ENCODE measurements at regions not wholly inside any gene's neighbourhood (a gene's known extent, or its start where the extent isn't known, plus 50 kb on each side); places are given as distances from the start of the nearest gene placed in this dataset.

DNA sequence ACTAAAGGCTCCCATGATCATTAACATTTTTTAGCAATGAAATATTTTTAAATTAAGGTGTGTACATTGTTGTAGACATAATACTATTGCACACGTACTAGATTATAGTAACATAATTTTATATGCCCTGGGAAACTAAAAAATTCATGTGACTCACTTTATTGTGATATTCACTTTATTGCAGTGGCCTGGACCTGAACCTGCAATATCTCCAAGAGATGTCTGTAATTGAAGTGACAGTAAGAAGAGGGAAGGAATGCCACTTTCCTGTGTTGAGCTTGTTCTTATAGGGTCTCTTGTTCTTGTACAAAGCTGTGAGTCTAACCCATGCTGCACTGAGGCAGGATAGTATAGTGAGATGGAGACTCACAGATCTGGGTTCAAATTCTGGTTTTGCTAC is 66.9 kb upstream of the USP24 start:
- no peak for DNase-seq

- DNase-seq, result no peak
Measured at GRCh38 chr1:55280731-55281130, 65.6 kb upstream of the USP24 start.

DNA sequence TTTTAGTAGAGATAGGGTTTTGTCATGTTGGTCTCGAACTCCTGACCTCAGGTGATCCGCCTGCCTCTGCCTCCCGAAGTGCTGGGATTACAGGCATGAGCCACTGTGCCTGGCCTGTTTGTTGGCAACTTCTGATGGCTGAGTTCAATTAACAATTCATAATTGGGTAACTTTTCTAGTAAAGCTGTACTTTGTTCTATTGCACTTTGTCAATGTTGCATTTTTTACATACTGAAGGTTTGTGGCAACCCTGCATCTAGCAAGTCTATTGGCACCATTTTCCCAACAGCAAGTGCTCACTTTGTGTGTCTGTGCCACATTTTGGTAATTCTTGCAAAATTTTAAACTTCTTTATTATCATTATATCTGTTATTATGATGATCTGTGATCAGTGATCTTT is 64.5 kb upstream of the USP24 start:
- no peak for DNase-seq

DNA sequence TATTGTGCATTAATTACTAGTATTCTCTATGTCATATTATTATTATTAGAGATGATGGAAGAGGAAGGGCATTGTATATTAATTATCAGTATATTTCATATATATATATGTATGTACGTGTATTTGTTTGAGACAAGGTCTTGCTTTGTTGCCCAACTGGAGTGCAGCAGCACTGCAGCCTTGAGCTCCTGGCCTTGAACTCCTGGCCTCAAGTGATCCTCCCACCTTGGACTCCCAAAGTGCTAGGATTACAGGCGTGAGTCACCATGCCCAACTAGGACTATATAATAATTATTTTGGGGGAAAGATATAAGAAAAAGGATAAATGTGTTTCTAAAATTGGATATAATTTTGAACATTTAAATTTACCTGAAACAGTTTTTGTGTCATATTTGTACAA is 63.2 kb upstream of the USP24 start:
- DNase-seq, result no peak

DNA sequence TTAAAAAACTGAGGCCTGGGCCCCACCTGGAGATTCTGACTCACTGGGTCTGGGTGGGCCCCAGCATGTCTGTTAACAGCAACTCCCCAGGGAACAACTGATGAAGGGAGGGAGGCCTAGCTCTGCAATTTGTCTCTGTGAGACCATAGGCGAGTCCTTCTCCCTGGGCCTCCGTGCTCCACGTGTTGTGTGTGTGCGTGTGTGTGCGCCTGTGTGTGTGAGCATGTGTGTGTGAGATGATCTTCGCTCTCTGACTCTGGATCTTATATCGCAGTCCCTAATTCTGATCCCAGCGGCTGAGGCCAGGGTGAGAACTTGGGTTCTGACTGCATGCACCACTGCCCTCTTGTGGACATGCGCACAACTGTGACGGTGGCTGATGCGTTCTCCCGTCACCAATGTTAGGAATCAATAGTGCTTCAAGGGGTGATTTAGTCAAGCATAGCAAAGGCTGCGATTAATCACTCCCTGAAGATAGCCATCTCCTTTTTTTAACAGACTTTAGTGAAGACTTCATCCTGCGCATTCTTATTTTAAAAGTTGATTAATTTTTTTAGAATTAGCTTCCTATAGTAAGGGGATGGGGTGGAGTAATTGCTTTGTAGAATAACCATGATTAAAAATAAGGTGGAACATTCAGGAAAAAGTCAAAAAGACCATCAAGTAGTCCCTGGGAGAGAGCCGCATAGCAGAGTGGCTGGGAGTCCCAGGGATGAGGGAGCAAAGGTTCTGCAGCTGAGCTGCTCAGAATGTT is 62.4 kb upstream of the USP24 start:
- DNase-seq, result peak in 12 of 14 donors; percentile 21 to 76 (median 55)

DNA sequence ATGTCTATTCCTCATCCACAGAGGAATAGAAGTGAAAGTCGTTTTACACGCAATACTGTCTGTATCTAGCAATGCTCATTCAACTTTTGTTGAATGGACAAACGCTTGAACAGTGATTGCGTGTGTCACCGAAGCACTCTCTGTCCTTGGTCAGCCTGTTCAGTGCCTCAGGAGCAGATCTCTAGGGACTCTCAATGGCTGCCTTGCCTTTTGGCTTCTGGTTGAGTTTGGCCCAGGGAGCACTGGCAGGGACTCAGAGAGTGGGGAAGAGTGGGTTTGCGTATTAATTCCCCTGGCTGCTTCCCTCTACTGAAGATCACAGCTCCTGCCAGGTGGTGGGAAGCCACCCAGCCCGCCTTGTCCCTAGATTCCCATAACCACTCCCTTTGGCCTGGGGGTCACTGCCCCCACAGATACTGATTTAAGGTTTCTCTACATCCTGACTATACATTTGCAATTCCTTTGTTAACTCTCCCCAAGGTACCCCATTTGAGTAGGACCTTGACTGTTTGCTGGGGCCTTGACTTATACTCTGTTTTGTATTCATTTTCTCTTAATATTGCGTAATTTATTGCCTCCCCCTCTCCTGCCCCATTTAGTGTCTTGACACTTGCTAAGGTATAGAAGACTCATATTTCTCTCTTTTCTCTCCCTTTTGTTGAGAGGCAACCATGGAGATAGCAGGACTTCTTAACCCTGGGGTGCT is 61.7 kb upstream of the USP24 start:
- DNase-seq, result peak in 6 of 14 donors; percentile 11 to 54 (median 38)

- no peak for DNase-seq
Measured at GRCh38 chr1:55275941-55276341, 60.8 kb upstream of the USP24 start.

- peak in 8 of 14 donors; percentile 4 to 62 (median 30) for DNase-seq
Measured at GRCh38 chr1:55275151-55275748, 60.1 kb upstream of the USP24 start.

DNA sequence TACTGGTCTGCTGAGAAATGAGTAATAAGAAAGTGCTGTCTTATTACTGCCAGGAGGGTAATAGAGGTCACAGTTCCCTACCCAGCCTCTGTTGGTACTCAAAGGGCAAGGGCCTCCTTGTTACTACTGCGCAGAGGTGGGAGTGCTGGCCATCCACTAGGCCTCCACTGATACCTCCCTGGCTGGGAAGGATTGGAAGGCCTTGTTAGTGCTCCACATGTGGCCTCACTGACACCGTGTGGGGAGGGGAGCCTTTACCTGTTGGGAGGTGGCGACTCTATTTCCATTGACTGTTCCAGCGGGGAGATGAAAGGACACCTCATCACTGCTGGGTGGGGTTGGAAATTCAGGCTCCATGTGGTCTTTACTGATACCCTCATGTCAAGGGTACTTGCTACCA is 57.8 kb upstream of the USP24 start:
- DNase-seq, result no peak

Data from C1 segment of cervical spinal cord (tissue), 14 donors.